ENCODE measurements at regions not wholly inside any gene's neighbourhood (a gene's known extent, or its start where the extent isn't known, plus 50 kb on each side); places are given as distances from the start of the nearest gene placed in this dataset.

- H3K4me1 Mint-ChIP-seq (ENCODE audit: low read depth, unreplicated experiment), result peaks cover 13% of the 10 kb centered on the region
- H3K4me3 Mint-ChIP-seq (ENCODE audit: unreplicated experiment), result no peak overlapping the region
- no peaks in the 10 kb centered on the region for H3K27me3 Mint-ChIP-seq (ENCODE audit: unreplicated experiment)
- DNase-seq, result no peak
- TF ChIP-seq, protein P1, sequence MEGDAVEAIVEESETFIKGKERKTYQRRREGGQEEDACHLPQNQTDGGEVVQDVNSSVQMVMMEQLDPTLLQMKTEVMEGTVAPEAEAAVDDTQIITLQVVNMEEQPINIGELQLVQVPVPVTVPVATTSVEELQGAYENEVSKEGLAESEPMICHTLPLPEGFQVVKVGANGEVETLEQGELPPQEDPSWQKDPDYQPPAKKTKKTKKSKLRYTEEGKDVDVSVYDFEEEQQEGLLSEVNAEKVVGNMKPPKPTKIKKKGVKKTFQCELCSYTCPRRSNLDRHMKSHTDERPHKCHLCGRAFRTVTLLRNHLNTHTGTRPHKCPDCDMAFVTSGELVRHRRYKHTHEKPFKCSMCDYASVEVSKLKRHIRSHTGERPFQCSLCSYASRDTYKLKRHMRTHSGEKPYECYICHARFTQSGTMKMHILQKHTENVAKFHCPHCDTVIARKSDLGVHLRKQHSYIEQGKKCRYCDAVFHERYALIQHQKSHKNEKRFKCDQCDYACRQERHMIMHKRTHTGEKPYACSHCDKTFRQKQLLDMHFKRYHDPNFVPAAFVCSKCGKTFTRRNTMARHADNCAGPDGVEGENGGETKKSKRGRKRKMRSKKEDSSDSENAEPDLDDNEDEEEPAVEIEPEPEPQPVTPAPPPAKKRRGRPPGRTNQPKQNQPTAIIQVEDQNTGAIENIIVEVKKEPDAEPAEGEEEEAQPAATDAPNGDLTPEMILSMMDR (IDR thresholded peaks at IDR 0.05; ENCODE audit: partially characterized antibody, unreplicated experiment), result no peak
- H3K27ac Mint-ChIP-seq (ENCODE audit: unreplicated experiment), result no peak overlapping the region
- H3K9me3 Mint-ChIP-seq (ENCODE audit: unreplicated experiment), result peaks cover 6% of the 10 kb centered on the region
- no peaks in the 10 kb centered on the region for H3K36me3 Mint-ChIP-seq (ENCODE audit: unreplicated experiment)
Observed at GRCh38 chr11:127080735-127081134, 80.2 kb upstream of the KIRREL3 start.

- no peak for DNase-seq
- peaks cover 43% of the 10 kb centered on the region for H3K4me1 Mint-ChIP-seq (ENCODE audit: low read depth, unreplicated experiment)
- no peaks in the 10 kb centered on the region for H3K36me3 Mint-ChIP-seq (ENCODE audit: unreplicated experiment)
- TF ChIP-seq, protein P1 (IDR thresholded peaks at IDR 0.05; ENCODE audit: partially characterized antibody, unreplicated experiment), result no peak
- peaks cover 11% of the 10 kb centered on the region for H3K27me3 Mint-ChIP-seq (ENCODE audit: unreplicated experiment)
- H3K9me3 Mint-ChIP-seq (ENCODE audit: unreplicated experiment), result peaks cover 13% of the 10 kb centered on the region
- H3K27ac Mint-ChIP-seq (ENCODE audit: unreplicated experiment), result no peak overlapping the region
- H3K4me3 Mint-ChIP-seq (ENCODE audit: unreplicated experiment), result no peak overlapping the region
Observed at GRCh38 chr11:127075758-127076157, 75.2 kb upstream of the KIRREL3 start.

DNA sequence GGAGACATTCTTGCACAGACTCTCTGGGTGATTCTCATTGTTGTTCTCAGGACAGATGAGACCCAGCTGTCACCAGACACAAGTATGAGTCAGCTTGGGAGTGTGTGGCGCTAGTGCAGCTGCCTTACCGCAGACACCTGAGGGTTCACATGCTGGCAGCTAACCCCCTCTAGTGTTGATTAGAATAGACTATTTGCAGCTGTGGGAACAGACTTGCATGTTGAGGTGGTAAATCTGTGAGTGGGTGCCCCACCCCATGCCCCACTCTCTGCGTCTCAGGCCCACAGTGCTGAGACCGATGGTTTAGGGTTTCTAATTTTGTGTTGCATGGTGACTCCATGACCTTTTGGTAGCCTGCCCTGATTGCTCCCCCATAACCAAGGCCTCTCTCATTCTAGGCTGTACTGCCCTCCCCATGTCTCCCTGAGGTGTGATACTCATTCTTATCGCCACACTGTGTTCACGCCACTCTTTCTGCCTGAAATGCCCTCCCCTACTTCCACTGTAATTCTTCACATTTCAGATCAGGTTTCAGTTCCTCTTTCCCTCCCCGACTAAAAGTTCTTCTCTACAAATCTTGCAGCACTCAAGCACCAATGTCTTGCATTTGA, 73.7 kb upstream of the KIRREL3 start:
- Mint-ChIP-seq H3K27me3 (ENCODE audit: unreplicated experiment) (peaks cover 11% of the 10 kb centered on the region), H3K4me1 (ENCODE audit: low read depth, unreplicated experiment) (peaks cover 40% of the 10 kb centered on the region), H3K4me3 (ENCODE audit: unreplicated experiment) (peak overlapping the region; percentile 17), H3K9me3 (ENCODE audit: unreplicated experiment) (peaks cover 13% of the 10 kb centered on the region), H3K27ac (ENCODE audit: unreplicated experiment) (peak overlapping the region; percentile 80), H3K36me3 (ENCODE audit: unreplicated experiment) (no peaks in the 10 kb centered on the region)
- TF ChIP-seq, protein P1 (IDR thresholded peaks at IDR 0.05; ENCODE audit: partially characterized antibody, unreplicated experiment), result peak; percentile 52
- DNase-seq, result peak; percentile 78

DNA sequence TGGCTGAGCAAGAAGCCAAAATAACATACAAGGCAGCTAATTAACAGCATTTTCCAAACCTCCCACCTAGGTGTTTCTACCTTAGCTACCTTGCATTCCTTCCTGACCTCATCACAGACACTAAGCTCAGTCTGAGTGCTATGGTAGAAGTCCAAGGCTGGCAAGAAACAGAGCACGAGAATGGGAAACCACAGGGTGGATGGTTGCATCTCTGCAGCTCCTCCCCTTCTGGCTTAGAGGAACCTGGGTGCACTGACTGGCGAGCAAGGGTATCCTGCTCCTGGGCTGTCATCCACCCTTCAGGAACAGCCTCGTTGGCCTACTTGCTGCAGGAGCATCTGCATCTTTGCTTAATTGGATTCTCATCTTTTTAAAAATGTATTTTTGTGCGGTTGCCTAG, 73.1 kb upstream of the KIRREL3 start:
- H3K9me3 Mint-ChIP-seq (ENCODE audit: unreplicated experiment), result peaks cover 11% of the 10 kb centered on the region
- no peak overlapping the region for H3K4me3 Mint-ChIP-seq (ENCODE audit: unreplicated experiment)
- peak overlapping the region; percentile 80 for H3K27ac Mint-ChIP-seq (ENCODE audit: unreplicated experiment)
- no peak for DNase-seq
- TF ChIP-seq, protein P1 (IDR thresholded peaks at IDR 0.05; ENCODE audit: partially characterized antibody, unreplicated experiment), result no peak
- peaks cover 38% of the 10 kb centered on the region for H3K4me1 Mint-ChIP-seq (ENCODE audit: low read depth, unreplicated experiment)
- H3K36me3 Mint-ChIP-seq (ENCODE audit: unreplicated experiment), result no peaks in the 10 kb centered on the region
- peaks cover 11% of the 10 kb centered on the region for H3K27me3 Mint-ChIP-seq (ENCODE audit: unreplicated experiment)

DNA sequence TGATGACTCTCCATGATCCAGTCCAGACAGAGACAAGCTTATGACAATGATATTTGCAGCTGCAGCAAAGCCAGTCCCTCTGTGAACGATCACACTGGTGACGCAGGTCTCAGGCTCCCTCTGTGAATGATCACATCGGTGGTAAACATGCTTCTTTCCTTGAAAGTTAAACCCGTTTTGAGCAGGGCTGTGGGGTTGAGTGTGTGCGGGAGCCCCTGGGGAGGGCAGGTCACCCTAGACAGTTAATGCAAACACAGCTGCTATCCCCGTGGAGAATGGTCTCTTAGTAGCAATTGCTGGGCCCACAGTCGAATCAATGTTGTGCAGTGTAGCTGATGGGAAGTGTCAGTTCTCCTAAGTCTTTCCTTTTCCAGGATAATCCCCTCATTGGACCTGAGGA, 71.0 kb upstream of the KIRREL3 start:
- no peaks in the 10 kb centered on the region for H3K36me3 Mint-ChIP-seq (ENCODE audit: unreplicated experiment)
- H3K27ac Mint-ChIP-seq (ENCODE audit: unreplicated experiment), result no peak overlapping the region
- TF ChIP-seq, protein P1 (IDR thresholded peaks at IDR 0.05; ENCODE audit: partially characterized antibody, unreplicated experiment), result no peak
- H3K4me1 Mint-ChIP-seq (ENCODE audit: low read depth, unreplicated experiment), result peaks cover 39% of the 10 kb centered on the region
- no peak overlapping the region for H3K4me3 Mint-ChIP-seq (ENCODE audit: unreplicated experiment)
- H3K27me3 Mint-ChIP-seq (ENCODE audit: unreplicated experiment), result peaks cover 11% of the 10 kb centered on the region
- no peak for DNase-seq
- peaks cover 11% of the 10 kb centered on the region for H3K9me3 Mint-ChIP-seq (ENCODE audit: unreplicated experiment)
